Upper lobe of right lung (tissue), 1 donor: ENCODE measurements at regions not wholly inside any gene's neighbourhood (a gene's known extent, or its start where the extent isn't known, plus 50 kb on each side); places are given as distances from the start of the nearest gene placed in this dataset.
A peak's percentile ranks its signal among the peaks of the same experiment; 100 is the strongest.

ENCODE experiments used
- ATAC-seq: fragments of 200-7000 bp; cut with Tn5 transposase; one replicate; pipeline ENCODE4 v1.9.1; 2020; ENCODE audit warnings: mild to moderate bottlenecking, moderate library complexity
- DNase-seq: peaks from one replicate; pipeline ENCODE4 v3.0.0-alpha.2; 2020
- H3K27ac ChIP-seq: fragments of 200-600 bp; one replicate; pipeline ENCODE4 v1.8.0; 2022
- H3K27me3 ChIP-seq: fragments of 200-600 bp; one replicate; pipeline ENCODE4 v1.8.0; 2022; ENCODE audit warnings: mild to moderate bottlenecking
- H3K36me3 ChIP-seq: fragments of 200-600 bp; one replicate; pipeline ENCODE4 v1.8.0; 2022
- H3K4me1 ChIP-seq: fragments of 200-600 bp; one replicate; pipeline ENCODE4 v1.8.0; 2022
- H3K4me3 ChIP-seq: fragments of 200-600 bp; one replicate; pipeline ENCODE4 v1.8.0; 2022; ENCODE audit warnings: mild to moderate bottlenecking
- H3K9me3 ChIP-seq: fragments of 200-600 bp; one replicate; pipeline ENCODE4 v1.8.0; 2022
- intact Hi-C: fragments of 100-400 bp; cut with DNase I; formaldehyde crosslinking; loops from one replicate; pipeline ENCODE4 v1.11.0; 2022
- TF ChIP-seq, protein P1 (sequence below): fragments of 200-600 bp; IDR thresholded peaks from one replicate; pipeline ENCODE4 v1.8.0; 2022; ENCODE audit warnings: antibody characterized with exemption
- donor health status: DM: no; HTN: yes; CAD: no; lungs with severe emphysema.

DNA sequence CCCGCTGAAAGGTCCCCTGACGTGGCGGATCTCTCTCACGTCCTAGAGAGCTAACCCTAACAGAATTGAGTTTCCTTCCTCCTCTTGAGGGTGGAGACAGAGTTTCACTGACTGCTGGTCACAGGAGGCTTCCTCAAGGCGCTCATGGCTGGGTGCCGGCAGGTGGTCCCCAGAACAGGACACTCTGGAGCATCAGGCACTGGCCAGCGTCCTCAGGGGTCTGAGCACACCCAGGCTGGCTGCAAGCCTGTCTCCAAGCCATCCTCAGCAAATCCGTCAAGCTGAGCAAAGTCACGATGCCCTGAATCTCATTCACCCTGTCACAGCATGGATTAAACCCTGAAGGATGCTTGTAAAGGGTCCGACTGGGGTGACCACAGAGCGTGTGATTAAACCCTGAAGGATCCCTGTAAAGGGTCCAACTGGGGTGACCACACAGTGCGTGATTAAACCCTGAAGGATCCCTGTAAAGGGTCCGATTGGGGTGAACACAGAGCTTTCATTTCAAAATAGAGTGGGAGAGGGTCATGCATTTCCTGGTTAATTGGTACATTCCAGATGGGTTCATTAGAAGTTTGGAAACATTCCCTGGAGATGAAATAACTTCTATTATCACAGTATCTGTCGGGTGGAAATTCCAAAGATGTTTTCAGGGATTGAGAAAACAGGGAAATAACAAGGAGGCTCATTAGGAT lies 473.0 kb downstream of the BRD1 start:
- intact Hi-C loops, result no loop called here
- Histone ChIP-seq H3K27ac (no peak overlapping the region), H3K27me3 (peaks cover 50% of the 10 kb centered on the region), H3K36me3 (no peaks in the 10 kb centered on the region), H3K4me1 (no peaks in the 10 kb centered on the region), H3K4me3 (no peak overlapping the region), H3K9me3 (no peaks in the 10 kb centered on the region)
- TF ChIP-seq, protein P1, sequence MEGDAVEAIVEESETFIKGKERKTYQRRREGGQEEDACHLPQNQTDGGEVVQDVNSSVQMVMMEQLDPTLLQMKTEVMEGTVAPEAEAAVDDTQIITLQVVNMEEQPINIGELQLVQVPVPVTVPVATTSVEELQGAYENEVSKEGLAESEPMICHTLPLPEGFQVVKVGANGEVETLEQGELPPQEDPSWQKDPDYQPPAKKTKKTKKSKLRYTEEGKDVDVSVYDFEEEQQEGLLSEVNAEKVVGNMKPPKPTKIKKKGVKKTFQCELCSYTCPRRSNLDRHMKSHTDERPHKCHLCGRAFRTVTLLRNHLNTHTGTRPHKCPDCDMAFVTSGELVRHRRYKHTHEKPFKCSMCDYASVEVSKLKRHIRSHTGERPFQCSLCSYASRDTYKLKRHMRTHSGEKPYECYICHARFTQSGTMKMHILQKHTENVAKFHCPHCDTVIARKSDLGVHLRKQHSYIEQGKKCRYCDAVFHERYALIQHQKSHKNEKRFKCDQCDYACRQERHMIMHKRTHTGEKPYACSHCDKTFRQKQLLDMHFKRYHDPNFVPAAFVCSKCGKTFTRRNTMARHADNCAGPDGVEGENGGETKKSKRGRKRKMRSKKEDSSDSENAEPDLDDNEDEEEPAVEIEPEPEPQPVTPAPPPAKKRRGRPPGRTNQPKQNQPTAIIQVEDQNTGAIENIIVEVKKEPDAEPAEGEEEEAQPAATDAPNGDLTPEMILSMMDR, result no peak
- DNase-seq, result peak; percentile 46
- ATAC-seq, result no peak

DNA sequence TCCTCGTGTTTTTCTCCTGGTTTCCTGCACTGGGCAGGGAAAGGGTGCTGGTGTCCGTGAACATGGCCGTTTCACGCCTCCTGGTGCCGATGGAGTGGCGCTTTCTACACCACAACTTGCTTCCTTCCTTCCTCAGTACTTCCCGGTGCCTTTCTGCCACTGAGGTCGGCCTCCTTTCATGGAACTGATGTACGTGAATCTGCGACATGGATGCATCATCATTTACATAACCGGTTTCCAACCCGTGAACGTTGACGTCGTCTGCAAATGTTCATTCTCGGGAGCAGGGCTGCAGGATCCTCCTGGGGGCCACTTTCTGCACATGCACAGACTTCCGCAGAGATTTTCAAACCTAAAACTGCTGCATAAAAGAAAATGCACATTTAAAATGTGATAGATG lies 474.4 kb downstream of the BRD1 start:
- peak; percentile 48 for DNase-seq
- intact Hi-C loops, result no loop called here

DNA sequence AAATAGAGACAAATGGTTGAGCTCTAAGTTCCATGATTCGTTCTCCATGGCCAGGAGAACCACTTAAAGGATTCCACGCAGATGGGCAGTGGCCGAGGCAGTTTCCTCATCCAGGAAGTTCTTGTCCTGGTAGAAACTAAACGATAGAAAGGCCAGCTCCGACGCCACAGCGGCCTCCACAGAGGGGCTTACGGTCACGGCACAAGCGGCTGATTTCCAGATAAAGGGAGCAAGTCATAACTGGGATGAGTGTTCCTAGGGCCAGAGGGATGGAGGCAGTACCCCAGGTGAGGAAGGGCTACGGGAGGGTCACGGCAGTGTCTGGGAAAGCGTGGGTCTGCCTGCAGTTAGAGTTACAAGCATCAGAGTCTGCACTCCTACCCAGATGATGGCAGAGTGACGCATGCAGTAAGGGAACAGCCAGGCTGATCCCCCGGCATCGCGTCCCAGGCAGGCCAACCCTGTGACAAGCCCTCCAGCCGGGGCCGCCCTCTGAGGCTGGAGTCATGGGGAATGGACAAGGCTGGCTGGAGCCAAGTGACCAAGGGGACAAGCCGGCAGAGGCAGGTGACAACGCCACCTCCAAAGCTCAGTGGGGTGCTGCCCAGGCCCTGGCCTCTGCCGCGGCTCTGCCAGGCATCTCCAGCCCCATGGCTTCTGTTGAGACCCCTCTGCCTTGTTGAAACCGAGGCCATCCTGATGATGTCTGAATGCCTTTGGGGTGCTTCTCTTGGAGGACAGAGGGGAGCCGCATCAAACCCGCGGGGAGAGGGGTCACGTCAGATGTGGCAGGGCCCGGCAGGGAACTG lies 475.1 kb downstream of the BRD1 start:
- Histone ChIP-seq H3K9me3 (no peaks in the 10 kb centered on the region), H3K27ac (no peak overlapping the region), H3K4me1 (no peaks in the 10 kb centered on the region), H3K27me3 (peaks cover 40% of the 10 kb centered on the region), H3K36me3 (no peaks in the 10 kb centered on the region), H3K4me3 (no peak overlapping the region)
- DNase-seq, result peak; percentile 48
- TF ChIP-seq, protein P1, result no peak
- intact Hi-C loops, result no loop called here
- ATAC-seq, result no peak

More for the DNA sequence above, 474.4 kb downstream of the BRD1 start:
- H3K27me3 ChIP-seq, result peaks cover 45% of the 10 kb centered on the region
- H3K27ac ChIP-seq, result no peak overlapping the region
- ATAC-seq, result no peak
- no peaks in the 10 kb centered on the region for H3K9me3 ChIP-seq
- no peaks in the 10 kb centered on the region for H3K36me3 ChIP-seq
- H3K4me1 ChIP-seq, result no peaks in the 10 kb centered on the region
- TF ChIP-seq, protein P1, result no peak
- no peak overlapping the region for H3K4me3 ChIP-seq

DNA sequence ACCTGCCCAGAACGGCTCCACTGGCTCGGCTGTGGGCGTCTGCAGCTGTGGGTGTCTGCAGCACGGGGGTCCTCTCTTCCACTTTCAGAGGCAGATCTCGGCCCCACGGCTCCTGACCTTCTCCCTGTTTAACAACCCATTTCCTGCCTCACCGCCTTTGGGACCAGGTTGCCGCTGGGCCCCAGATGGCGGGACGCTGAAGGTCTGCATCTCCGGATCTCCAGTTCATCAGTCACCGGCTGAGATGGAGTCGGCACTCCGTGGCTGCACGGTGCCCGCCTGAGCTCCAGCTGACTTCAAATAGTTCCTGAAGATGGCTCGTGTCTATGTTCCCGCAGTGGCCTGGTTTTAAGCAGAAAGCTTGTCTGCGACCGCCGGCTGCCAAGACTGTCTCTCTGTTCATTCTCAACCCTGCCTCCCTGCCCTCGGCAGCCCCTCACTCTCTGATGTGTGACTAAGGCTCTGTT lies 475.9 kb downstream of the BRD1 start:
- ATAC-seq, result no peak
- Histone ChIP-seq H3K27ac (no peak overlapping the region), H3K9me3 (no peaks in the 10 kb centered on the region), H3K4me3 (no peak overlapping the region), H3K36me3 (no peaks in the 10 kb centered on the region), H3K27me3 (peaks cover 34% of the 10 kb centered on the region), H3K4me1 (no peaks in the 10 kb centered on the region)
- DNase-seq, result peak; percentile 47
- TF ChIP-seq, protein P1, result no peak
- intact Hi-C loops, result no loop called here

DNA sequence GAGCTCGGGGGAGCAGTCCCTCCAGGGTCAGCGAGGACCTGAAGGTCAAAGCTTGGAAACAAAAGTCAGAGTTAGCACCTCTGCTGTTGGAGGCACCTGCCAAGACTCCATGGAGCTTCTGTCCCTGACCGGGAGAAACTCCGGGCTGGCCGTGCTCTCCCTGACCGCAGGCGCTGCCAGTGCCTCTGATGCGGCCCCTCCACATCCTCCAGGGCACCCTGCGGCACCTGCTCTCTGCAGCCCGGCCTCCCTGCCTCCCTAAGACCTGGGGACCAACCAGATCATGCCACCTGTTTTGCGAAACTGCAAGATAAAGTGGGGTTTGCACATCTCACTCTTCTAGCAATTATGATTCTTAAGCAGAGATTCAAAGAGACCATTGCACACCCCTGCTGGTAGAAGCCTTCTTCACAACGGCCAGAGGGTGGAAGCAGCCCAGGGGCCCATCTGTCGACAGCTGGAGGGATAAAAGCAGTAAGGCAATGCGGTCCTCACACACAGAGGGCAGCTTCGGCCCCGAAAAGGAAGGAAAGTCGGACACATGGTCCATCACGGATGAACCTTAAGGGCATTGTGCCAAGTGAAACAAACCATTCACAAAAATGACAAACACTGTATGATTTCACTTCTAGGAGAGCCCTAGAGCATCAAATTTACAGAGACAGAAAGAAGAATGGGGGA lies 477.1 kb downstream of the BRD1 start:
- Histone ChIP-seq H3K4me1 (no peaks in the 10 kb centered on the region), H3K9me3 (no peaks in the 10 kb centered on the region), H3K36me3 (no peaks in the 10 kb centered on the region), H3K27me3 (peaks cover 37% of the 10 kb centered on the region), H3K4me3 (no peak overlapping the region), H3K27ac (no peak overlapping the region)
- TF ChIP-seq, protein P1, result no peak
- intact Hi-C loops, result no loop called here
- peak; percentile 52 for DNase-seq
- ATAC-seq, result no peak
